Fibroblast of lung (primary cell): ENCODE measurements at regions not wholly inside any gene's neighbourhood (a gene's known extent, or its start where the extent isn't known, plus 50 kb on each side); places are given as distances from the start of the nearest gene placed in this dataset.

ENCODE experiments used
- DNase-seq, 2 donors: peaks; one replicate each; pipeline versions ENCODE4 v3.0.0 to v3.0.0-alpha.2; 2010; ENCODE audit warnings: low read depth in 2 of 2
- H2AFZ ChIP-seq: 2 replicates; pipeline ENCODE4 v1.5.1; 2012; ENCODE audit warnings: low read length, control low read depth, inconsistent platforms
- H3K27ac ChIP-seq: 2 replicates; pipeline ENCODE4 v1.5.1; 2011; ENCODE audit warnings: low read length, control low read depth; ENCODE audit not compliant: insufficient read depth
- H3K27me3 ChIP-seq: 2 replicates; pipeline ENCODE4 v1.5.1; 2011; ENCODE audit warnings: mild to moderate bottlenecking, low read length; ENCODE audit not compliant: control insufficient read depth, insufficient read depth
- H3K36me3 ChIP-seq: 2 replicates; pipeline ENCODE4 v1.5.1; 2011; ENCODE audit warnings: low read length; ENCODE audit not compliant: control insufficient read depth, insufficient read depth
- H3K4me1 ChIP-seq: 2 replicates; pipeline ENCODE4 v1.5.1; 2011; ENCODE audit warnings: low read length; ENCODE audit not compliant: control insufficient read depth, insufficient read depth; ENCODE audit errors: extremely low read depth
- H3K4me2 ChIP-seq: 2 replicates; pipeline ENCODE4 v1.5.1; 2011; ENCODE audit warnings: low read length, control low read depth; ENCODE audit not compliant: insufficient read depth; ENCODE audit errors: extremely low read depth
- H3K4me3 ChIP-seq, 4 experiments: fragments of 200-600 bp in 1 of 4; sonication (generic) in 1 of 4; replicated peaks in 1 of 4; 2 replicates each; pipeline ENCODE4 v1.5.1; 2011 to 2016; ENCODE audit warnings: low read length in 4 of 4, low read depth in 3 of 4, mild to moderate bottlenecking in 3 of 4, control low read depth in 2 of 4, inconsistent platforms in 1 of 4, mixed read lengths in 1 of 4; ENCODE audit not compliant: insufficient read depth in 1 of 4; ENCODE audit errors: control extremely low read depth in 1 of 4
- H3K79me2 ChIP-seq: 2 replicates; pipeline ENCODE4 v1.5.1; 2012; ENCODE audit warnings: mild to moderate bottlenecking, low read length, inconsistent platforms; ENCODE audit not compliant: control insufficient read depth, insufficient read depth
- H3K9ac ChIP-seq: 2 replicates; pipeline ENCODE4 v1.5.1; 2011; ENCODE audit warnings: mild to moderate bottlenecking, low read length, control low read depth; ENCODE audit not compliant: insufficient read depth
- H3K9me3 ChIP-seq: 2 replicates; pipeline ENCODE4 v1.5.1; 2012; ENCODE audit warnings: low read depth, low read length; ENCODE audit not compliant: control insufficient read depth, insufficient read depth
- H4K20me1 ChIP-seq: 2 replicates; pipeline ENCODE4 v1.5.1; 2011; ENCODE audit warnings: low read length; ENCODE audit not compliant: control insufficient read depth, insufficient read depth; ENCODE audit errors: extremely low read depth
- EZH2 ChIP-seq: IDR thresholded peaks from 2 replicates; pipeline ENCODE4 v1.5.1; 2012; ENCODE audit warnings: low read length, control low read depth, mild to moderate bottlenecking; ENCODE audit errors: missing control alignments
- TF ChIP-seq, protein P1 (sequence below), 2 donors: IDR thresholded peaks in 1 of 2; conservative IDR thresholded peaks in 1 of 2; 1 replicate in 1 of 2; 2 replicates in 1 of 2; pipeline ENCODE4 v1.5.1; 2011 to 2012; ENCODE audit warnings: low read length in 2 of 2, control low read depth in 1 of 2, inconsistent platforms in 1 of 2, low read depth in 1 of 2, mild to moderate bottlenecking in 1 of 2

DNA sequence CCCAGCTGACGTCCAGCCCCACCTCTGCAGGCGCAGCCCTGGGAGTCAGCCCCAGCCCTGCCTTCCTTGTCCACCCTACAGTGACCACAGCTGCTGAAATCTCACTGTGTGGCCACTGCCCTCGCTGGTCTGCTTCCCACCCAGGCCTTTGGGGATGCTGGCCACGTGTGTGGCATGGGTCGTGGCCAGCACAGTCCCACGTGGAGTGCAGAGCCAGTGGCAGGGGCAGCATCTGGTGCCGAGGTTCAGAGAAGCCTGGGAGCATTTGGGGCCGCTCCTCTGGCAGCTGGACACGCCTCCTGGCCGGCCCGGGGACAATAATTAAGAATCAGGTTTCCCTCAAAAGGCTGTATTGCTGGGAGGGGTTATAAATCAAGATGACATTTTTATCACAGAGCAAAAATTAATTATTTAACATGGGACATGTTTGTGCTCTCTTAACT, 92.1 kb downstream of the HMX1 start:
- Histone ChIP-seq H3K27ac (no peak overlapping the region), H3K4me1 (no peaks in the 10 kb centered on the region), H3K4me3 (no peak overlapping the region), H3K79me2 (no peaks in the 10 kb centered on the region), H4K20me1 (no peaks in the 10 kb centered on the region), H2AFZ (no peak overlapping the region), H3K9me3 (no peaks in the 10 kb centered on the region), H3K36me3 (no peaks in the 10 kb centered on the region), H3K9ac (no peak overlapping the region), H3K4me2 (no peak overlapping the region), H3K27me3 (no peaks in the 10 kb centered on the region)
- DNase-seq, result no peak
- no peak for TF ChIP-seq EZH2
- TF ChIP-seq, protein P1, sequence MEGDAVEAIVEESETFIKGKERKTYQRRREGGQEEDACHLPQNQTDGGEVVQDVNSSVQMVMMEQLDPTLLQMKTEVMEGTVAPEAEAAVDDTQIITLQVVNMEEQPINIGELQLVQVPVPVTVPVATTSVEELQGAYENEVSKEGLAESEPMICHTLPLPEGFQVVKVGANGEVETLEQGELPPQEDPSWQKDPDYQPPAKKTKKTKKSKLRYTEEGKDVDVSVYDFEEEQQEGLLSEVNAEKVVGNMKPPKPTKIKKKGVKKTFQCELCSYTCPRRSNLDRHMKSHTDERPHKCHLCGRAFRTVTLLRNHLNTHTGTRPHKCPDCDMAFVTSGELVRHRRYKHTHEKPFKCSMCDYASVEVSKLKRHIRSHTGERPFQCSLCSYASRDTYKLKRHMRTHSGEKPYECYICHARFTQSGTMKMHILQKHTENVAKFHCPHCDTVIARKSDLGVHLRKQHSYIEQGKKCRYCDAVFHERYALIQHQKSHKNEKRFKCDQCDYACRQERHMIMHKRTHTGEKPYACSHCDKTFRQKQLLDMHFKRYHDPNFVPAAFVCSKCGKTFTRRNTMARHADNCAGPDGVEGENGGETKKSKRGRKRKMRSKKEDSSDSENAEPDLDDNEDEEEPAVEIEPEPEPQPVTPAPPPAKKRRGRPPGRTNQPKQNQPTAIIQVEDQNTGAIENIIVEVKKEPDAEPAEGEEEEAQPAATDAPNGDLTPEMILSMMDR (conservative IDR thresholded peaks at IDR 0.05 in 1 of 2, IDR thresholded peaks at IDR 0.05 in 1 of 2; ENCODE audit: low read depth in 1 of 2, low read length in 2 of 2), result no peak

DNA sequence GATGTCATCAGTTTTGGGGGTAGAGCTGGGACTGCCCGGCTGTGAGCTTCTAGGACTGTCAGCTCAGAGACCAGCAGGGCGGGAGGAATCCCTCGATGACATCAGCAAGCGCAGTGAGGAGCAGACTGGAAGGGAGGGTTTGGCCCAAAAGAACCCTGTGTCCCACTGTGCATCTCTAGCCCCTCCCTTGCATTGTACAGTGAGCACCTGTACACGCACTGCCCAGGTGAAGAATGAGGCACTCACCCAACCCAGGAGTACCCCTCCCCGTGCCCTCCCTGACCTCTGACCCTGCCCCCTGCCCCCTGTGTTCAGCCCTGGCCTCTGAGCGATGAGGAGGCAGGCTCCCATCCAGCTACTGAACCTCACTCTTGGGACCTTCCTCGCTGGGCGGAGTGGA, 92.9 kb downstream of the HMX1 start:
- no peaks in the 10 kb centered on the region for H3K9me3 ChIP-seq
- H3K9ac ChIP-seq, result no peak overlapping the region
- no peaks in the 10 kb centered on the region for H3K27me3 ChIP-seq
- H4K20me1 ChIP-seq, result no peaks in the 10 kb centered on the region
- H3K27ac ChIP-seq, result no peak overlapping the region
- DNase-seq, result no peak
- no peak overlapping the region for H2AFZ ChIP-seq
- H3K4me2 ChIP-seq, result no peak overlapping the region
- no peaks in the 10 kb centered on the region for H3K36me3 ChIP-seq
- H3K4me1 ChIP-seq, result no peaks in the 10 kb centered on the region
- no peak overlapping the region for H3K4me3 ChIP-seq
- H3K79me2 ChIP-seq, result no peaks in the 10 kb centered on the region
- no peak for TF ChIP-seq EZH2
- TF ChIP-seq, protein P1 (conservative IDR thresholded peaks at IDR 0.05 in 1 of 2, IDR thresholded peaks at IDR 0.05 in 1 of 2; ENCODE audit: low read depth in 1 of 2, low read length in 2 of 2), result no peak

DNA sequence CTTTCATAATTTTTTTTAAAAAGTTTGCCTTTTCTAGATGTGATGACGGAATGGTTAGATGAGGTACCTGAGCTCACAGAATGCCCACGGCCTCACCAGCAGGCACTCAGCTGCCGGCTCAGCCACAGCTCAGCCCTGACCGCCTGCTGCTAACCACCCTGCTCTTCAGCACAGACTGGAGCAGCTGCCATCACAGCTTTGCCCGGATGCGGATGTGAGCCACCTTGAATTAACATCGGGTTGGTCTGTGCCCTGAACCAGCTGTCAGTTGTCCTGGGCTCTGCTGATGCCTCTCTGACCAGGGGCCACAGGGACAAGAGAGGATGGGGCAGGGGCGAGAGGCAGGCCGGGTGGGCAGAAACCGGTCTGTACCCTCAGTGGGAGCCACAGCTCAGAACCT, 93.3 kb downstream of the HMX1 start:
- Histone ChIP-seq H3K79me2 (no peaks in the 10 kb centered on the region), H3K4me3 (no peak overlapping the region), H2AFZ (no peak overlapping the region), H3K4me1 (no peaks in the 10 kb centered on the region), H3K9me3 (no peaks in the 10 kb centered on the region), H3K4me2 (no peak overlapping the region), H3K9ac (no peak overlapping the region), H3K27ac (no peak overlapping the region), H4K20me1 (no peaks in the 10 kb centered on the region), H3K36me3 (no peaks in the 10 kb centered on the region), H3K27me3 (no peaks in the 10 kb centered on the region)
- no peak for DNase-seq
- no peak for TF ChIP-seq EZH2
- TF ChIP-seq, protein P1 (conservative IDR thresholded peaks at IDR 0.05 in 1 of 2, IDR thresholded peaks at IDR 0.05 in 1 of 2; ENCODE audit: low read depth in 1 of 2, low read length in 2 of 2), result no peak
